Stimulated activated CD8-positive, alpha-beta memory T cell treated with anti-CD3 and anti-CD28 coated beads, Interleukin-15, amount 100 ng/mL, for 1 hour (primary cell): ENCODE measurements at regions not wholly inside any gene's neighbourhood (a gene's known extent, or its start where the extent isn't known, plus 50 kb on each side); places are given as distances from the start of the nearest gene placed in this dataset.
"Not testable (repeated sequence)": the region's sequence is repeated elsewhere in the genome, so short reads cannot be mapped to it uniquely, and the experiment has no call there.

Experiments
- DNase-seq: peaks from one replicate; pipeline ENCODE4 v3.0.0-alpha.2; 2020; ENCODE audit warnings: low read depth

DNA sequence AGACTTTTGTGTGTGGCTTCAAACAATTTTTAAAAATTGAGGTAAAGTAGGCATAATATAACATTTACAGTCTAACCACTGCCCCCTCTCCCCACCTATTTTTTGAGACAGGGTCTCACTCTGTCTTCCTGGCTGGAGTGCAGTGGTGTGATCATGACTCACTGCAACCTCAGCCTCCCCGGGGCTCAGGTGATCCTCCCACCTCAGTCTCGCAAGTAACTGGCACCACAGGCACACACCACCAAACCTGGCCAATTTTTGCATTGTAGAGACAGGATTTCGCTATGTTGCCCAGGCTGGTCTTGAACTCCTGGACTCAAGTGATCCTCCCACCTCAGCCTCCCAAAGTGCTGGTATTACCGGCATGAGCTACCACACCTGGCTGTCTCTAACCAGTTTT is 161.8 kb downstream of the GOSR1 start:
- not testable (repeated sequence) for DNase-seq

DNA sequence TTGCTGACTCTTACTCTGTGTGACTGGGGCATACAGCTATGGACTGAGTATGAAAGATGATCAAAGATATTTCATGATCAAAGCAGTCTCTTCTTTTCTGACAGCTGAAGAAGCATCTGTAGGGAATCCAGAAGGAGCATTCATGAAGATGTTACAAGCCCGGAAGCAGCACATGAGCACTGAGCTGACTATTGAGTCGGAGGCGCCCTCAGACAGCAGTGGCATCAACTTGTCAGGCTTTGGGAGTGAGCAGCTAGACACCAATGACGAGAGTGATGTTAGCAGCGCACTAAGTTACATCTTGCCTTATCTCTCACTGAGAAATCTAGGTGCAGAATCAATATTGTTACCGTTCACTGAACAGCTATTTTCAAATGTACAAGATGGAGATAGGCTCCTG is 154.4 kb downstream of the GOSR1 start:
- DNase-seq = not testable (repeated sequence)

DNA sequence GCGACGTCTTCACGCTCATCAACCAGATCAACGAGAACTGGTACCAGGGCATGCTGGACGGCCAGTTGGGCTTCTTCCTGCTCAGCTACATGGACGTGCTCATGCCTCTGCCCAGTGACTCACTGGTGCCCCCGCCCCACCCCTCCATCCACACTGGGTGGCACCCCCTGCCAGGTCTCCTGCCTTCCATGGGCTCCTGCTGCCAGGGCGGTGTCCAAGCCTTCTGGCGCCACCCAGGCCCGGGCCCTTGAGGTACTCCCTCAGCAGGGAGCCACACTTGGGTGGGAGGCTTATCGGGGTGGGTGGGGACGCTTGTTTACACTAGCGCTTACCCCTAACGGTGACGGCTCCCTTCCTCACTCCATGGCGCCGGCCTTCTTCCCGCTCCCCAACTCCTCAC is 148.2 kb downstream of the GOSR1 start:
- not testable (repeated sequence) for DNase-seq

DNA sequence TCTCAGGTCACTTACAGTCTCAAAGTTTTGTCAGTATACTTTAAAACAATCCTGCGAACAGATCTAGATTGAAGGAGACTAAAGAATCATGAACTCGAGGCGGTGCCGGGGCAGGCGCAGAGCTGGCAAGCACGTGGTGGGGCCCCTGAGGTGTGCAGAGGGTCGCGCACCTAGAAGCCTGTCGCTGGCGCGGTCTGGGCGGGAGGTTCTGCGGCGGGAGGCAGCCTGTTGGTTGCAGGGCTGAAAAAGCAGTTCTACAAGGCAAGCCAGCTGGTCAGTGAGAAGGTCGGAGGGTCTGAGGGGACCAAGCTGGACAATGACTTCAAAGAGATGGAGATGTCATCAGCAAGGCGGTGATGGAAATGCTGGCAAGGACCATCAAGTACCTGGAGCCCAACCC is 147.0 kb downstream of the GOSR1 start:
- not testable (repeated sequence) for DNase-seq

DNA sequence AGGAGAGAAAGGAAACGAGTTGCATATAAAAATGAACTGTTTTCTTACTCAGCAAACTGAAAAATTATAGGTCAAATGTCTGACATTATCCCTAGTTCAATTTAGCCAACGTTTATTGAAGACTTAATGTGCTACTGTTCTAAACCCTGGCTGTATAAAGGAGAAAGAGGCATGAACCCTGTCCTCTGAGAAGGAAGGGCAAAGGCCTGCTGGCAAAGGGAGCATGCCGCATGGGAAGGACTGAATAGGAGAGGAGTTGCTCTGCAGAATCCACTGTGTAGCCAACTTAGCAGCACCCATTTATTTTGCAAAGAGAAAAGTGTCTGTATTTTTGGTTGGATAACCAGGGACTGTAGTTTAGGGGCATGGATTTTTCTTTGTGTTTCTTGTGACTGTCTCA is 132.5 kb downstream of the GOSR1 start:
- DNase-seq = not testable (repeated sequence)

DNA sequence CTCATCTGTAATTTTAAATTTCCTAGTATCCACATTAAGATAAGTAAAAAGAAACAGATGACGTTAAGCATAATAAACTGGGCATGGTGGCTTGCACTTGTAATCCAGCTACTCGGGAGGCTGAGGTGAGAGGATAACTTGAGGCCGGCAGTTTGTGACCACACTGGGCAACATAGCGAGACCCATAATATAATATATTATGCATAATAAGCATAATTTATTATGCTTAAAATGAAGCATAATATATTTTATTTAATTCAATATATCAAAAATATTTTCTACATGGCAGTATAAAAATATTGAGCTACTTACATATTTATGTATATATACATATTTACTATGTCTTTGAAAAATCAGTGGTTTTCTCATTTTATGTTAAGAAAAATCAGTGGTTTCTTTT is 128.3 kb downstream of the GOSR1 start:
- no peak for DNase-seq

DNA sequence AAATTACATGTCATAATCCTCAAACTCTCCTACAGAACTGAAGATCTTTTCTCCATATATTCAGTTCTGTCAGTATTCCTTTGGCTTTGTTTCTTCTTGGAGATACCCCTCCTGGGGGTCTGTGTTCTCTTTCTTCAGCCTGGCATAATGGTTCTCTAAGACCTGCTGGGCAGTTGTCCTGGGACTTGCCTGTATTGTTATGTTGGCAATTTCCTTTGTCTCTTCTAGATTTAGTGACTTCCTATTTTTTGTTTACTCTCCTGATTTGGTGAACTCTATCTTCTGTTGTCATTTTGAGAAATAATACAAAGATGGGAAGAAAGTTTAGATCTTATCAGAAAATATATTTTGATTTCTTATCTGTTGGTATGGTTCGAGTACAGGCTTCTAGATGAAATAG is 127.8 kb downstream of the GOSR1 start:
- DNase-seq = no peak

DNA sequence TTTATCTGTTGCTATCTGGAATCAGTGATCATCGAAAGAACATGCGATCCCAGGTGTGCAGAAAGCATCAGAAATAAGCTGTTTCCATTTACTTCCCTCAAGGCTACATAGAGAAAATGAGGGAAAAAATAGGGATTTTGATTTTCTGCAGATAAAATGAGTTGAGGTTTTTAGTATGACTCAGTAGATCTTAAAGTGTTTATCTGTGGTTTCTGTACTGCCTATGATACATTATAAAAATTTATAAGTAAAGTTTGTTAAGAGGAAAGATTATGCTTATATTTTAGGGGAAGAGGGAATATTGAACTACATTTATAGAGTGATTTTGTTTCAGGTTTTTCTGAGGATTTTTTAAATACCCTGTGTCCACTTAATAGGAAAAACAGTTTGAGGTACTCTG is 125.2 kb downstream of the GOSR1 start:
- DNase-seq = not testable (repeated sequence)

DNA sequence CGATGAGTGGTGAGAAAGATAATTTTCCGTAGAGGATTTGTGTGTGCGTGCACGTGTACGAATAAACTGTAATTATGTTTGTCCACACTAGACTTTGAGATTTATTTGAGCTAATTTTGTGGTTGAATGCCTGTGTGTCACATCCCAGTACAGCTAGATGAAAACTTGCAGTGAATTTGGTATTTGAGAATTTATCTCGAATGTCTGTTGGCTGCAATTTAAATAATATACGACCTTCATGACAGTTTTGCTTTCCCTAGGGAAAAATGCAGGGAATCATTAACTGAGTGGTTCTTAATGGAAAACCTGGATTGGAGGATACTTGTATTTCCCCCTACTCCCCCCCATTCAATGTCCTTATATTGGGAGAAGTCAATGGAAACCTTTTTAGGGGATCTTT is 124.8 kb downstream of the GOSR1 start:
- DNase-seq = not testable (repeated sequence)

DNA sequence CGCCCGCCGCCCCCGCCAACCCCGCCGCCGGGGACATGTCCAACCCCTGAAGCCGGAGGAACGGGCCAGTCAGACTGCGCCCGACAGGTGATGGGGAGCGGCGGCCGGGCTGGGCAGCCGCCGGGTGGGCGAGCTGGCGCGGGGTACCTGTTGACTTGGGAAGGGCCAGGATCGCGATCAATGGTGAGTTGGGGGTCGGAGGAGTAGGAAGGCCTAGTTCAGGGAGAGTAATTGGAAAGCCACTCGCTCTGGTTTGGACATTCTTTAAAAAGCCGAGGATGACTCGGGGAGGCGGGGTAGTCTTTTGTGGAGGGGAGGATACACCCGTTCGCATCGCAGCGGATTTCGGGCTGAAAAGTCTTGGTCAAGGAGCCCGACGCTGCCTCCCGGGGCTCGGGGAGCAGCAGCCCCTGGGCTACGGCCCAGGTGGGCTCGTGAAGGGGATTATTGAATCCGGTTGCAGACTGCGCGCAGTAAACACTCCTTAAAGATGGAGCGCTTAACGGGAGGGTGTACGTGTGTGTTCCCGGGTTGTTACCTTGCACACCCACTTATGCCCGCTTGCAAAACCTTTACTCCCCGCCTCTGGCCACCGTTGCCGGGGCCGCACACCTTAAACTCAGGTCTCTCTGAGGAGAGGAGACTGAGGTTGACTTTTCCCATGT is 123.8 kb downstream of the GOSR1 start:
- DNase-seq = no peak

DNA sequence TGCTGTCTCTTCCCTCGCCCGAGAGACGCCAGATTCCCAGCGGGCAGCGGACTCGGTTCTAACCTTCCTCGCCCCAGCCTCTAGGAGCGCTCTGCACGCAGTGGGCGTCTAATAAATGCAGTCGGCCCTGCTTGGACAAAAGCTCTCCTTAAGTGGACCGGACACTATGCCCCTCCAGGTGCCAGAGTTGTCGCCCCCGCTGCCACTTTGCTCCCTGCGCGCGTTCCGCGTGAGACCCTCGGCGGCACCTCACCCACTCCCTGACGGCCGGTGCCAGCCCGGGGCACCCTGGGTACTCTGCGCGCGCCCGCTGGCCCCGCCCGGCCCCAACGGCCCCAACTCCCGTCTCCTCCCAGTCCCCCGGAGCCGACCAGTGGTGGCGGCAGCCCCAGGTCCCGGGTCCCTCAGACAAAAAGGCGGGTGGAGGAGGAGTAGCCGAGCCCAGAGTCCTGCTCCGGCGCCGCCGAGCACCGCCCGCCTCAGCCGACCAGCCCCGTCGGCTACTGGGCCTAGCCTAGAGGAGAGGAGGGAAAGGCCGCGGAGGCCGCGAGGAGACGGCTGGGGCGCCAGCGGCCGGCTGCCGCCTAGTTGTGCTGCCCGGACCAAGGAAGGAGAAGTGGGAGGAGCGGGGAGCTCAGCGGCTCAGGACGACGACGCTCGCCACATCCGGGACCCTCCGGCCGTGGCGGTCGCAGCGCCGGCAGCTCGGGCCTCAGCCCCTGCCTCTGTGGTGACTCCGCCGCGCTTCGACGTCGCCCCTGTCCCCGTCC is 123.0 kb downstream of the GOSR1 start:
- DNase-seq = peak; percentile 28

DNA sequence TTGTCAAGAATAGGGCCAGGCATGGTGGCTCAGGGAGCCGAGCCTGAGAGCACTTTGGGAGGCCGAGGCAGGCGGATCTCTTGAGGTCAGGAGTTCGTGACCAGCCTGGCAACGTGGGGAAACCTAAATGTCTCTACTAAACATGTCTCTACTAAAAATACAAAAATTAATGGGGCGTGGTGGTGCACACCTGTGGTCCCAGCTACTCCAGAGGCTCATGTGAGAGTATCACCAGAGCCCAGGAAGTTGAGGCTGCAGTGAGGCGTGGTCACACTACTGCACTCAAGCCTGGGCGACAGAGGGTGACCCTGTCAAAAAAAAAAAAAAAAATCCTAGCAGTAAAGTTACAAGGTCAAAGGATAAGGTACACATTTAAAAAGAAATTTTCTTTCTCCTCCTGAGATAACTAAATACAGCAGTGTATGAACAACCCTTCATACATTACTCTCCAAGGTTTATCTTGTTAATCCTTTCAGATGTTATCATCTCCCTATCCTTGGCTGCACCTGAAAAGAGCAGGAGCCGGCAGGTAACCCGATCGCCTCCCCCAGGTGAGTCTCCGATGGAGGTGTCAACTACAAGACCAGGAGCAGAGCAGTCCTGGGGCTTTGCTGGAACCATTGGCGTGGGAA is 122.3 kb downstream of the GOSR1 start:
- DNase-seq = no peak

DNA sequence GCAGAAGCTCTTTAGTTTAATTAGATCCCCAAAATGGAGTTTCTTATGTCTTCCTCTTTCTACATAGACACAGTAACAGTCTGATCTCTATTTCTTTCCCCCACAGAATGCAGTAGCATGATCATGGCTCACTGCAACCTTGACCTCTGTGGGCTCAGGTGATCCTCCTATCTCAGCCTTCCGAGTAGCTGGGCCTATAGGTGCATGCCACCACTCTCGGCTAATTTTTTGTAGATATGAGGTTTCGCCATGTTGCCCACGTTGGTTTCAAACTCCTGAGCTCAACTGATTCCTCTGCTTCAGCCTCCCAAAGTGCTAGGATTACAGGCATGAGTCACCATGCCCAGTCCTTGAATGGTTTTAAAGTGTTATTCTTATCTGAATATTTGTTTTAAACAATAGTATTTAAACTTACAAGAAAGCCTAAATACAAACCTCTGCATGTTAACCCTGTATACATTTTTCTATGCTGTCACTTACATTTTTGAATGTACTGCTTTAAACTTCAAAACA is 120.6 kb downstream of the GOSR1 start:
- no peak for DNase-seq

DNA sequence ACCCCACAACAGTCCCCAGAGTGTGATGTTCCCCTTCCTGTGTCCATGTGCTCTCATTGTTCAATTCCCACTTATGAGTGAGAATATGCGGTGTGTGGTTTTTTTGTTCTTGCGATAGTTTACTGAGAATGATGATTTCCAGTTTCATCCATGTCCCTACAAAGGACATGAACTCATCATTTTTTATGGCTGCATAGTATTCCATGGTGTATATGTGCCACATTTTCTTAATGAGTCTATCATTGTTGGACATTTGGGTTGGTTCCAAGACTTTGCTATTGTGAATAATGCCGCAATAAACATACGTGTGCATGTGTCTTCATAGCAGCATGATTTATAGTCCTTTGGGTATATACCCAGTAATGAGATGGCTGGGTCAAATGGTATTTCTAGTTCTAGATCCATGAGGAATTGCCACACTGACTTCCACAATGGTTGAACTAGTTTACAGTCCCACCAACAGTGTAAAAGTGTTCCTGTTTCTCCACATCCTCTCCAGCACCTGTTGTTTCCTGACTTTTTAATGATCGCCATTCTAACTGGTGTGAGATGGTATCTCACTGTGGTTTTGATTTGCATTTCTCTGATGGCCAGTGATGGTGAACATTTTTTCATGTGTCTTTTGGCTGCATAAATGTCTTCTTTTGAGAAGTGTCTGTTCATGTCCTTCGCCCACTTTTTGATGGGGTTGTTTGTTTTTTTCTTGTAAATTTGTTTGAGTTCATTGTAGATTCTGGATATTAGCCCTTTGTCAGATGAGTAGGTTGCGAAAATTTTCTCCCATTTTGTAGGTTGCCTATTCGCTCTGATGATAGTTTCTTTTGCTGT is 120.0 kb downstream of the GOSR1 start:
- not testable (repeated sequence) for DNase-seq

DNA sequence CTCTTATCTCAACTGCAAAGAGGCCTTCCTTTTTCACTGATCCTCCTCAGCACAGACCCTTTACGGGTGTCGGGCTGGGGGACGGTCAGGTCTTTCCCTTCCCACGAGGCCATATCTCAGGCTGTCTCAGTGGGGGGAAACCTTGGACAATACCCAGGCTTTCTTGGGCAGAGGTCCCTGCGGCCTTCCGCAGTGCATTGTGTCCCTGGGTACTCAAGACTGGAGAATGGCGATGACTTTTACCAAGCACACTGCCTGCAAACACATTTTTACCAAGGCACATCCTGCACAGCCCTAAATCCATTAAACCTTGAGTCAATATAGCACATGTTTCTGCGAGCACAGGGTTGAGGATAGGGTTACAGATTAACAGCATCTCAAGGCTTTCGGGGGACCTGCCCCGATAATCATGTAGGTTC is 117.8 kb downstream of the GOSR1 start:
- not testable (repeated sequence) for DNase-seq

DNA sequence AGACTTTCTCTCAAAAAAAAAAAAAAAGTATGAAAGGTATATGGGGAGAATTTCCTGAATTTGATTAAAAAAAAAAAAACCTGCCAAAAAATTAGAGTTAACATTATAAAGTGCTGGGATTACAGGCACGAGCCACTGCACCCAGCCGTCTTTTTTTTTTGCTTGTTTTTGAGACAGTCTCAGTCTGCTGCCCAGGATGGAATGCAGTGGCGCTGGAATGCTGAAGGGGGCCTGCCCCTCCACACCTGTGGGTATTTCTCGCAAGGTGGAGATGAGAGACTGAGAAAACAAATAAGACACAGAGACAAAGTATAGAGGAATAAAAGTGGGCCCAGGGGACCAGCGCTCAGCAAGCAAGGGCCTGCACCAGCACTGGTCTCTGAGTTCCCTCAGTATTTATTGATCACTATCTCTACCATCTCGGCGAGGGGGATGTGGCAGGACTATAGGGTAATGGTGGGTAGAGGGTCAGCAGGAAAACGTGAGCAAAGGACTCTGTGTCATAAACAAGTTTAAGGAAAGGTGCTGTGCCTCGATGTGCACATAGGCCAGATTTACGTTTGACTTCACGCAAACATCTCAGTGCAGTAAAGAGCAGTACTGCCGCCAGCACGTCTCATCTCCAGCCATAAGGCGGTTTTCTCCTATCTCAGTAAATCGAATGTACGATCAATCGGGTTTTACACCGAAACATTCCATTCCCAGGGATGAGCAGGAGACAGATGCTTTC is 117.2 kb downstream of the GOSR1 start:
- DNase-seq = no peak

DNA sequence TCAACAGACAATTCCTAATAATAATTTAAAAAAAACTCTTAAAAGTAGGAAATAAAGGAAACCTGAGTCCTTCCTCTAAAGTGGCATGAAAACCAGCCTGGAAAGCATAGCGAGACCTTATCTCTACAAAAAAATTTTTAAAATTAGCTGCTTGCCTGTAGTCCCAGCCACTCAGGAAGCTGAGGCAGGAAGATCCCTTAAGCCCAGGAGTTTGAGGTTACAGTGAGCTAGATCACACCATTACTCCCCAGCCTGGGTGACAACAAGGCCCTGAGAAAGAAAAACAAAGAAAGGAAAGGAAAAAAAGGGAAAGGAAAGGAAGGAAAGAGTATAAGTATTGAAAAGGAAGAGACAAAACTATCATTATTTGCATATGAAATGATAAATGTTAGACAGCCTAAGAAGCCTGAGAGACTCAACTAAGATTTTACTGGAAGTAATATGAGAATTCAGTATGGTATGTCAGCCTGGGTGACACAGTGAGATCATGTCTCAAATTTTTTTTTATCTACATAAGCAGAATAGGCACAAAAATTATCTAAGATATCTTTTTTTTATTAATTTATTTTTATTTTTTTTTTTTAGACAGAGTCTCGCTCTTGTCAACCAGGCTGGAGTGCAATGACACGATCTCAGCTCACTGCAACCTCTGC is 113.0 kb downstream of the GOSR1 start:
- DNase-seq = no peak

DNA sequence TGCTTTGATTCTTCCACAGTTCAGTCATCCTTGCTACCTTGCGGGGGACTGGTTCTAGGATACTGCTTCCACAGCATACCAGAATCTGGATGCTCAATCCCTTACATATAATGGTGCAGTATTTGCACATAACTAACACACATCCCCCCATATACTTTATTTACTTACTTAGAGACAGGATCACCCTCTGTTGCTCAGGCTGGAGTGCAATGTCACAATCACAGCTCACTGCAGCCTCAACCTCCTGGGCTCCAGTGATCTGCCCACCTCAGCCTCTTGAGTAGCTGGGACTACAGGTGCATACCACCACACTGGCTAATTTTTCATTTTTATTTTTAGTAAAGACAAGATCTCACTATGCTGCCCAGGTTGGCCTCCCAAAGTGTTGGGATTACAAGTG is 112.2 kb downstream of the GOSR1 start:
- DNase-seq = no peak

DNA sequence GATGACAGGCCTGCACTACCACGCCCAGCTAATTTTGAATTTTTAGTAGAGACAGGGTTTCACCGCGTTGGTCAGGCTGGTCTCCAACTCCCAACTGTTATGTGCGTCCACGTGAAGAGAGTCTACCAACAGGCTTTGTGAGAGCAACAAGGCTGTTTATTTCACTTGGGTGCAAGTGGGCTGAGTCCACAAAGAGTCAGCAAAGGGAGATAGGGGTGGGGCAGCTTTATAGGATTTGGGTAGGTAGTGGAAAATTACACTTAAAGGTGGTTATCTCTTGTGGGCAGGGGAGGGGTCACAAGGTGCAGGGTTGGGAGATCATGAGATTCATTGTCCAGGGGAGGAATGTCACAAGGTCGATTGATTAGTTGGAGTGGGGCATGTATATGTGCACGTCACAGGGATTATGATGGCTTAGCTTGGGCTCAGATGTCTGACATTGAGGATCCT is 111.6 kb downstream of the GOSR1 start:
- no peak for DNase-seq

DNA sequence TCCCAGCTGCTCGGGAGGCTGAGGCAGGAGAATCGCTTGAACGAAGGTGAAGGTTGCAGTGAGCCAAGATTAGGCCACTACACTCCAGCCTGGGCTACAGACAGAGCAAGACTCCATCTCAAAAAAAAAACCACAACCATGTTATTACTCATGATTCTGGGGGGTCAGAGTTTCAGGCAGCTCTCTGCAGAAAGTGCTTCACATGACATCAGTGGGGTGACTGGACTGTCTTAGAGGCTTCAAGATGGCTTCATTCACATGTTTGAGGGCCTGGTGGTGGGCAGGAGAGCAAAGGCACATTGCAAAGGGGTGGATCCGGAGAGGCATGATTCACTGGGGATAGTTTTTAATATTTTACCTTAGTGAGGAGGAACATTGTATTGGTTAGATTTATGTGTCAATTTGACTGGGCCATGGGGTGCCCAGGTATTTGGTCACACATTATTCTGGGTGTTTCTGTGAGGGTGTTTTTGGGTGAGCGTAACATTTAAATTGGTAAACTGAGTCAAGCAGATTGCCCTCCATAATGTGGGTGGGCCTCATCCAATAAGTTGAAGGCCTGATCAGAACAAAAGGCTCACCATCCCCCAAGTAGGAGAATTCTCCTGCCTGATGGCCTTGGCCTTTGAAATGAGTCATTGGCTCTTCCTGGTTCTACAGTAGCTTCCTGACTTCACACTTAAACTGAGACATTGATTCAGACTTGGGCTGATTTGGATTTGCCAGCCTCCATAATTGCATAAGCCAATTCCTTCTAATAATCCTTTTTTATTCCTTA is 109.8 kb downstream of the GOSR1 start:
- no peak for DNase-seq
